Epidermal melanocyte (primary cell): ENCODE measurements at regions not wholly inside any gene's neighbourhood (a gene's known extent, or its start where the extent isn't known, plus 50 kb on each side); places are given as distances from the start of the nearest gene placed in this dataset.
"Not testable (repeated sequence)": the region's sequence is repeated elsewhere in the genome, so short reads cannot be mapped to it uniquely, and the experiment has no call there.

Experiments
- DNase-seq: peaks from one replicate; pipeline ENCODE4 v3.0.0; 2011; ENCODE audit warnings: low spot score; ENCODE audit not compliant: insufficient read length

GRCh38 chr22:49400941-49401598 lies 426.6 kb downstream of the BRD1 start:
- DNase-seq, result no peak

DNA sequence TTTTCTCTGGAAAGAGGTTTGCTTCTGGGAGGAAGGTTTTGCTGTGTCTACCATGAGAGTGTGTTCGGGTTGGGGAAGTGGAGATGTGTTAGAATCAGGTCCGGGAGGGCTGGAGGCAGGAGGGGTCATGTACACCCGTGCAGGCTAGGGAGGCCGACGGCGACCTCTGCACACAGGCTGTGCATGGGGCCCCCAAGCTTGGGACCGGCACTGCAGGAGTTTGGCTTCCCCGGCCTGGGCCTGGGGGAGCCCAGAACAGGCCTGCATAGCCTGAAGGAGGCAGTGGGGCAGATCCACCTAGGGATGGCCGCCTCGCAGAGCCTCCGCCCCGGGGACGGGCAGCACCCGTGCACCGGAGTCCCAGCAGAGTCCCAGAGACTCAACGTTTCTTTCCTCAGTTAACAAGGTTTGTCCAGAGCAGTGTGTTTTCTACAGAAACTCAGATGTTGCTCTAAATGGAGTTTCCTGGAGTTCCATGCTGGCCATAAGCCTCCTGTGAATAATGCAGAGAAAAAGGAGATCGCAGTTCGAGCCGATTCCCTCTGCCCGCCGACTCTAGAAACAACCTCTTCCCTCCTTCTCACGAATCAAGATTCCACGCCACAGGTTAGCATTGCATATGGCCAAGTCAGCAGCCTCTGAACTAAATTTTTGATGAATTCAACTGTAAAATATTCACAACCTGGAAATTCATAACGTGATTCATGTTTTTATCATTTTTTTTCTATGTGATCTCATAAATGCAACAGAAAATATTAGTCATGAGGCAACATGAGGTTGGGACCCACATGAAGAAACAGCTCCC lies 427.3 kb downstream of the BRD1 start:
- DNase-seq, result no peak

- DNase-seq, result no peak
Measured at GRCh38 chr22:49398646-49399045, 429.0 kb downstream of the BRD1 start.

- DNase-seq, result no peak
Measured at GRCh38 chr22:49398115-49398514, 429.6 kb downstream of the BRD1 start.

- no peak for DNase-seq
Measured at GRCh38 chr22:49396817-49397216, 430.9 kb downstream of the BRD1 start.

- no peak for DNase-seq
Measured at GRCh38 chr22:49395617-49396016, 432.1 kb downstream of the BRD1 start.

DNA sequence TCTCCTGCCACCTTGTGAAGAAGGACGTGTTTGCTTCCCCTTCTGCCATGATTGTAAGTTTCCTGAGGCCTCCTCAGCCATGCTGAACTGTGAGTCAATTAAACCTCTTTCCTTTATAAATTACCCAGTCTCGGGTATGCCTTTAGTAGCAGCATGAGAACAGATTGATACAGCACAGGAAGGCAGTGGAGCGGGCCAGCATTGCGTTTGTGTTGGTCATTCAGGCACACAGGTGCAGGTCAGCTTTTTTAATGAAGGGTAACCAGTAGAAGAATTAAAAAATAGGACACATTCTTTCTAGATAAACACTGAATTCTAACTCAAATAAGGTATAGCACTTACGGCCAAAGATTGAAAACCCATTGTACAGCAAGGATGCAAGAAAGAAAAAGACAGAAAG lies 432.6 kb downstream of the BRD1 start:
- not testable (repeated sequence) for DNase-seq

- no peak for DNase-seq
Measured at GRCh38 chr22:49394116-49394785, 433.4 kb downstream of the BRD1 start.

DNA sequence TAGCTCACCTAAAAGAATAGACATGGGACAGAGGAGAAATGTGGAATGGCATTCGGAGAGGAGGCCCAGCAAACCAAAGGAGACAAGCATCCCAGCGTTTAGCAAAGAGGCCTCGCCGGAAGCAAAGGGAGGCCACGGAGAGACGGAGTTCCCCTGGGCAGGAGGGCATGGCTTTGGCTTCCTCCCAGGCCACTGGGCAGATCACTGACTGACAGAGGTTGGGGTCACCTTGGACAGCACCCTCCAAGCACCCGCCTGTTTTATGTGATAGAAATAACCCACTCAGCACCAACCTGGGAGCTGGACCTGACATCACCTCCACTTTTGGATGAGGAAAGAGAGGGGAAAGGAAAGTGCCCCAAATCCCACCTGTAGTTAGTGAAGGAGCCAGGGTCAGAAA lies 434.1 kb downstream of the BRD1 start:
- no peak for DNase-seq

- no peak for DNase-seq
Measured at GRCh38 chr22:49392841-49393510, 434.7 kb downstream of the BRD1 start.

DNA sequence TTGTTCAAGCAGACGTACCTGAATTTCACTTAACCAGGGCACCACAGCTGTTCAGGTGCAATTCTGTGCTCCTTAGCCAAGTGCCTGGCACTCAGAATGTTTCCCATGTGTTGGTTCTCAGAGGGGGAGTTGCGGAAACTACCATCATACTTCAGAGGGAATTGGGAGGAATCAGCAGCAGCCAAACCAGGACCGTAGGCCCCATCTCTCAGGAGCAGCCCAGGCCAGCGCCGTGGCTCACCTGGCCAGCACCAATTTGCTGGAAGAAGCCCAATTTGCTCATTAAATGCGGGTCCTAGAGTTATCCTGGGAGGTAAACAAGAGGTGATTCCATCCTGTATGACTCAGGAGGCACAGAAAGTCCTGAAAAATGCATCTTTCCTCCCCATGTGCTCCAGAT lies 435.4 kb downstream of the BRD1 start:
- no peak for DNase-seq

- DNase-seq, result no peak
Measured at GRCh38 chr22:49391436-49391835, 436.2 kb downstream of the BRD1 start.

DNA sequence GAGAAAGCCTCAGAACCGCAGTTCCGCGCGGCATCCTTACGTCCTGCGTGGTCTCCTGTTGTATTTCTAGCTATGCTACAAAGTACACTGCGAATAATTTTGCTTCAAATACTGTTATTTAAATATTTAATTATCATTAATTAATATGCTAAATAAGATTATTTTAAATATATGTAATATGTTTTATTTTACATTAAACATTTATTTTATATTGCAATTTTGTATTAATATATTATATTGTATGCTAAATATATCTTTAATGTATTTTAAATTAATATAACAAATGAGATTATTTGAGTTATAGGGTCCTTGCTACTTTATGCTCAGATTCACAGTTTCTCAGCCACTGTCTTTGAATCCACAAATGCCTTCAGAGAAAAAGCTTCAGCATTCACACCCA lies 436.7 kb downstream of the BRD1 start:
- no peak for DNase-seq

DNA sequence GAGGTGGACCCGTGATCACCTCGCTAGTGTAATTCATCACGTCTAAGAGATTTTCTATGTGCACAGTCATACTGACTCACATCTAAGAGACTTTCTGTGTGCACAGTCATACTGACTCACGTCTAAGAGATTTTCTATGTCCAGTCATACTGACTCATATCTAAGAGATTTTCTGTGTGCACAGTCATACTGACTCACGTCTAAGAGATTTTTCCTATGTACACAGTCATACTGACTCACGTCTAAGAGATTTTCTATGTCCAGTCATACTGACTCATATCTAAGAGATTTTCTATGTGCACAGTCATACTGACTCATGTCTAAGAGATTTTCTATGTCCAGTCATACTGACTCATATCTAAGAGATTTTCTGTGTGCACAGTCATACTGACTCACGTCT lies 443.8 kb downstream of the BRD1 start:
- DNase-seq, result not testable (repeated sequence)

DNA sequence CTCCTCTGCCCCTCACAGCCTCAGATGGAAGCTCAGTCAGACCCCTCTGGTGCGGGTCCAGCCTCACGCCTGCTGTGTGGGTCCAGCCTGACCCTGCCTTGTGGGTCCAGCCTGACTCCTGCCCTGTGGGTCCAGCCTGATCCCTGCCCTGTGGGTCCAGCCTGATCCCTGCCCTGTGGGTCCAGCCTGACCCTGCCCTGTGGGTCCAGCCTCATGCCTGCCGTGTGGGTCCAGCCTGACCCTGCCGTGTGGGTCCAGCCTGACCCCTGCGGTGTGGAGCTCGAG lies 445.3 kb downstream of the BRD1 start:
- no peak for DNase-seq

- no peak for DNase-seq
Measured at GRCh38 chr22:49381595-49382450, 445.9 kb downstream of the BRD1 start.

DNA sequence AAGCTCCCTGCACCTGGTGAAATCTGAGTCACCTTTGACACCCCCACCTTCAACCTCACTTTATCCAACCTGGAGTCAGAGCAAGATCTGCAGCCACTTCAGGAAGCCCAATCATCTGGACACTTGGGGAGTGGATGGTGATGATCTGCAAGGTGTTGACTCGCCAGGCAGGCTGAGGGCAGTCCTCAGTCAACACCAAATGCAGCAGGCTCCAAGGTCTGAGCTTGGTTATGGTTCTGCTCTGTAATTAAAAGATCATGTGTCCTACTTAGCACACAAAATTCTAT lies 446.9 kb downstream of the BRD1 start:
- no peak for DNase-seq

GRCh38 chr22:49380095-49380827 lies 447.4 kb downstream of the BRD1 start:
- no peak for DNase-seq

- DNase-seq, result no peak
Measured at GRCh38 chr22:49377306-49377705, 450.4 kb downstream of the BRD1 start.

- DNase-seq, result no peak
Measured at GRCh38 chr22:49373801-49374226, 453.9 kb downstream of the BRD1 start.

DNA sequence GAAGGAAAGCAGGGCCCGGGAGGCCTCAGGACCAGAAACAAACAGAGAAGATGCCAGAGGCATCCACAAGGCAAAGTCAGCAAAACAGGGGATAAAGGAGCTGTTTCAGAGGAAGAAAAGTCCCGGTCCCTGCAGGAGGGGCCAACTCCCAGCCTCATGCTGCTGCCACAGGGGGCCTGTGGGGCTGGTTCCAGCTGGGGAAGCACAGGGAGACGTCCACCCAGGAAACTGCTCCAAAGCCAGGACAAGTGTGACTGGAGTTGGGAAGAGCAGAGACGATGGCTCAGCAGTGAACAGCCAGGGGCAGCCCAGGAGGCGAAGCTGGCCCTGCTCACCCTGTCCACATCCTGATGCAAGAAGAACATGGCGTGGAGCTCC lies 454.4 kb downstream of the BRD1 start:
- no peak for DNase-seq
